CD4-positive, alpha-beta T cell treated with Interferon gamma for 1 hour (primary cell): ENCODE measurements at regions not wholly inside any gene's neighbourhood (a gene's known extent, or its start where the extent isn't known, plus 50 kb on each side); places are given as distances from the start of the nearest gene placed in this dataset.

Experiments used
- DNase-seq: peaks from one replicate; pipeline ENCODE4 v3.0.0-alpha.2; 2020

GRCh38 chr1:50289495-50289894 lies 133.7 kb downstream of the DMRTA2 start:
- DNase-seq = no peak

GRCh38 chr1:50285994-50286393 lies 137.2 kb downstream of the DMRTA2 start:
- DNase-seq = no peak

- DNase-seq = no peak
Measured at GRCh38 chr1:50279622-50280330, 143.5 kb downstream of the DMRTA2 start.

GRCh38 chr1:50278961-50279360 lies 144.3 kb downstream of the DMRTA2 start:
- no peak for DNase-seq

- no peak for DNase-seq
Measured at GRCh38 chr1:50278410-50278809, 144.8 kb downstream of the DMRTA2 start.

GRCh38 chr1:50275566-50275965 lies 147.7 kb downstream of the DMRTA2 start:
- DNase-seq = no peak

- DNase-seq = no peak
Measured at GRCh38 chr1:50272912-50273311, 150.3 kb downstream of the DMRTA2 start.

GRCh38 chr1:50271968-50272578 lies 151.2 kb downstream of the DMRTA2 start:
- DNase-seq = no peak

- DNase-seq = no peak
Measured at GRCh38 chr1:50271337-50271736, 151.9 kb downstream of the DMRTA2 start.

GRCh38 chr1:50270926-50271325 lies 152.3 kb downstream of the DMRTA2 start:
- DNase-seq = no peak

- DNase-seq = no peak
Measured at GRCh38 chr1:50268049-50268448, 155.2 kb downstream of the DMRTA2 start.

- no peak for DNase-seq
Measured at GRCh38 chr1:50266509-50266908, 156.7 kb downstream of the DMRTA2 start.

- peak; percentile 15 for DNase-seq
Measured at GRCh38 chr1:50265790-50266314, 157.1 kb downstream of the ELAVL4 start.

- no peak for DNase-seq
Measured at GRCh38 chr1:50264590-50264989, 155.9 kb downstream of the ELAVL4 start.

- no peak for DNase-seq
Measured at GRCh38 chr1:50262436-50262835, 153.7 kb downstream of the ELAVL4 start.

GRCh38 chr1:50261951-50262350 lies 153.2 kb downstream of the ELAVL4 start:
- DNase-seq = no peak

GRCh38 chr1:50257940-50258685 lies 149.4 kb downstream of the ELAVL4 start:
- no peak for DNase-seq

GRCh38 chr1:50257029-50257428 lies 148.3 kb downstream of the ELAVL4 start:
- DNase-seq = no peak
